ENCODE measurements at regions not wholly inside any gene's neighbourhood (a gene's known extent, or its start where the extent isn't known, plus 50 kb on each side); places are given as distances from the start of the nearest gene placed in this dataset.
"Not testable (repeated sequence)": the region's sequence is repeated elsewhere in the genome, so short reads cannot be mapped to it uniquely, and the experiment has no call there.

GRCh38 chr2:87415586-87416265 lies 332.2 kb upstream of the PLGLB2 start:
- DNase-seq, result not testable (repeated sequence)

- not testable (repeated sequence) for DNase-seq
Measured at GRCh38 chr2:87416266-87416592, 331.7 kb upstream of the PLGLB2 start.

- DNase-seq, result not testable (repeated sequence)
Measured at GRCh38 chr2:87417147-87417546, 330.7 kb upstream of the PLGLB2 start.

- DNase-seq, result not testable (repeated sequence)
Measured at GRCh38 chr2:87417742-87418567, 329.9 kb upstream of the PLGLB2 start.

- not testable (repeated sequence) for DNase-seq
Measured at GRCh38 chr2:87418823-87419822, 328.8 kb upstream of the PLGLB2 start.

GRCh38 chr2:87419980-87420379 lies 327.9 kb upstream of the PLGLB2 start:
- not testable (repeated sequence) for DNase-seq

GRCh38 chr2:87420954-87421353 lies 326.9 kb upstream of the PLGLB2 start:
- DNase-seq, result not testable (repeated sequence)

- DNase-seq, result not testable (repeated sequence)
Measured at GRCh38 chr2:87423796-87424762, 323.8 kb upstream of the PLGLB2 start.

GRCh38 chr2:87424763-87425154 lies 323.1 kb upstream of the PLGLB2 start:
- DNase-seq, result not testable (repeated sequence)

GRCh38 chr2:87425191-87425590 lies 322.7 kb upstream of the PLGLB2 start:
- not testable (repeated sequence) for DNase-seq

GRCh38 chr2:87425717-87426116 lies 322.2 kb upstream of the PLGLB2 start:
- DNase-seq, result not testable (repeated sequence)

- DNase-seq, result not testable (repeated sequence)
Measured at GRCh38 chr2:87428452-87429130, 319.3 kb upstream of the PLGLB2 start.

- not testable (repeated sequence) for DNase-seq
Measured at GRCh38 chr2:87429206-87429930, 318.5 kb upstream of the PLGLB2 start.

GRCh38 chr2:87429931-87430275 lies 318.0 kb upstream of the PLGLB2 start:
- not testable (repeated sequence) for DNase-seq

- not testable (repeated sequence) for DNase-seq
Measured at GRCh38 chr2:87431051-87431450, 316.8 kb upstream of the PLGLB2 start.

GRCh38 chr2:87432711-87433453 lies 315.0 kb upstream of the PLGLB2 start:
- not testable (repeated sequence) for DNase-seq

- not testable (repeated sequence) for DNase-seq
Measured at GRCh38 chr2:87436007-87436406, 311.9 kb upstream of the PLGLB2 start.

GRCh38 chr2:87437701-87438260 lies 310.1 kb upstream of the PLGLB2 start:
- not testable (repeated sequence) for DNase-seq

- DNase-seq, result not testable (repeated sequence)
Measured at GRCh38 chr2:87438780-87439454, 309.0 kb upstream of the PLGLB2 start.
